ENCODE measurements at regions not wholly inside any gene's neighbourhood (a gene's known extent, or its start where the extent isn't known, plus 50 kb on each side); places are given as distances from the start of the nearest gene placed in this dataset.

GRCh38 chr2:153214337-153214736 lies 264.2 kb downstream of the RPRM start:
- no peak for TF ChIP-seq CTCF (IDR thresholded peaks at IDR 0.05)
- no peak for TF ChIP-seq POLR2A (IDR thresholded peaks at IDR 0.05)
